SH-SY5Y (cell line): ENCODE measurements at regions not wholly inside any gene's neighbourhood (a gene's known extent, or its start where the extent isn't known, plus 50 kb on each side); places are given as distances from the start of the nearest gene placed in this dataset.

ENCODE experiments used
- GATA2 ChIP-seq: IDR thresholded peaks from 2 replicates; pipeline ENCODE4 v1.6.1; 2011; ENCODE audit warnings: mild to moderate bottlenecking, low read depth, low read length
- GATA3 ChIP-seq: IDR thresholded peaks from 2 replicates; pipeline ENCODE4 v1.6.1; 2011; ENCODE audit warnings: low read depth, mild to moderate bottlenecking, low read length, moderate library complexity

DNA sequence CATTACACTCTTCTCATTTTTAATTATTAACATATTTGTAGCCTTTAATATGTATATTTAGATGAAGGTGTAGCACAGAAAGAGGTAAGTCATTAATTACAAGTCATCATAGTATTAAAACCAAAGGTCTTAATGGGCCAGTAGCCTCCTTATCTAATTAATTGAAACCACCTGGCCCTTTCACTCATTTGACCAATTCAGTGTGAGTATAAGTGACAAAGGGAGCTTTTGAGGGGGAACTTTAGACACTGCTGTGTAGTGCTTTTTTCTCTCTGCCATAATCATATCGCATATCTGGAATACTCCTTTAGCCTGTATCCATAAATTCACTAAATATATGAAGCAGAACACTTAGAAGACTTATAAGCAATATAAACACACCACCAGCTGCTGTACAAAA, 562.9 kb upstream of the POT1 start:
- no peak for TF ChIP-seq GATA2
- no peak for TF ChIP-seq GATA3
